HG03025 (cell line): ENCODE measurements at regions not wholly inside any gene's neighbourhood (a gene's known extent, or its start where the extent isn't known, plus 50 kb on each side); places are given as distances from the start of the nearest gene placed in this dataset.
"Not testable (repeated sequence)": the region's sequence is repeated elsewhere in the genome, so short reads cannot be mapped to it uniquely, and the experiment has no call there.

Experiments
- ATAC-seq: cut with Tn5 transposase; IDR thresholded peaks from one replicate; pipeline ENCODE4 v1.9.1; 2021; ENCODE audit warnings: mild to moderate bottlenecking, moderate library complexity; ENCODE audit not compliant: unreplicated experiment, low FRiP score

DNA sequence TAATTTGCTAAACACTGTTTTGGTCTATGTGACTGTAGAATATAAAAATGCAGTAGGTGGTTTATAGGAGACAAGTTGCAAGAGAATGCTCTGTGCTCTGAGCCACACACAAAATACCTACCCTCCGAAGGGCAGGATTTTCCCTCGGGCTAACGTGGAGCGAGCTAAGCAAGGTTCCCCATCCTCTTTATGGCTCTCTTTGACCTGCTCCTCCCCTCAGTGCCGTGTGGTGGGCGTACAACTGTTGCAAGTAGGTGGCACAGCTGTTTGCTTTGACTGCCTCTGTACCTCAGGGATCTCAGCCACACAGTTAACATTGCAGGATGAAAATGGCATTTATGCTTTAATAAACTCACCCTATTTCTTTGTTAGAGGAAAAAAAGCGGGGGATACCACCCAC is 339.1 kb downstream of the SATB1 start:
- no peak for ATAC-seq

DNA sequence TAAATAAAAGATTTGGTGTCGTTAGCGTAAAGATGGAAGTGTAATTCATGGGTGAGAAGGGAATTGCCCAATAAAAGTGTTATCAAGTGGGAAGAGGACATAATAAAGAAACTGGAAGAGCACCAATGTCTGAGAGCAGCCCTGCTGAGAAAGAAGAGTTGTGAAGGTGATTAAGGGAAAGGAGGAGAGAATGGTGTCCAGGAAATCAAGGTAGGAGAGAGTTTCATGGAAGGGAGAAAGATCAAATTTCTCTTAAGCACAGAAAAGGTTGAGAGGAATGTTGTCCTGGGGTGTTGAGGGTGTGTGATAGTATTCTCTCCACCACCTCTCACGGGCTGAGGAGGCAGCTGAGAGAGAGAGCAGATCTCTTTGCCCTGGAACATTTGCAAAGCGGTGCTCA is 339.7 kb downstream of the SATB1 start:
- ATAC-seq = no peak

DNA sequence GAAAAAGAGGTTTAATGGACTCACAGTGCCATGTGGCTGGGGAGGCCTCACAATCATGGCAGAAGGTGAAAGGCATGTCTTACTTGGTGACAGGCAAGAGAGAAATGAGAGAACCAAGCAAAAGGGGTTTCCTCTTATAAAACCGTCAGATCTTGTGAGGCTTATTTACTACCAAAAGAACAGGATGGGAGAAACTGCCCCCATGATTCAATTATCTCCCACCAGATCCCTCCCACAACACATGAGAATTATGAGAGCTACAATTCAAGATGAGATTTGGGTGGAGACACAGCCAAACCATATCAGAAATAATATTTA is 340.8 kb upstream of the TBC1D5 start:
- ATAC-seq = not testable (repeated sequence)

DNA sequence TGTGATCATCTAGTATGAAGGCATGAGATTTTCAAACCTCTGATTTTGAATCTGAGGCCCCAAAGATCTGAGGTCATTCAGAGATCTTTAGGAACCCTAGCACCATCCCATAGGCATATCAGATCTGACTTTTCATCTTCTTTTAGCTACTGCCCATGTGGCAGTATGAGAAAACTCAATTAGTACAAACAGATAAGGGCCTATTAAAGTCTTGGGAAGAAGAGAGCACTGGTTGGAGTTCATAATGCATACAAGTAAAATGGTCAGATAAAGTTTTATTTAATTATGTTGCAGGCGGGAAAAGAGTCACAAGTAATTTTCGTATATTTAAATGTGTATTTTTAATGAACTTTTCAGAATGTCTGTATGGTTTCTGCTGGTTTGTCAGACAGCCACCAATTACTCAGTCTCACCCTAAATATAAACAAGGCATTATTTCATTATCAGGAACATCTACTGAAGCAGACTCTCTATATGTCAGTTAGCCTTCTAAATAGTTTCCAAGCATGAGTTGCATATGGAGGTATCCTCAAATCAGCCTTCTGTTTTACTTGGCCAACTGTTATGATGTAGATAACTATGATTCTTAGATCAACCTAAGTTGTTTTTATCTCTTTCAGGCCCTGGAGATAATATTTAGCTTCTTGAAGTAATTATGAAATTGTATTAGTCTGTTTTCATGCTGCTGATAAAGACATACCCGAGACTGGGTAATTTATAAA is 340.3 kb upstream of the TBC1D5 start:
- ATAC-seq = no peak

DNA sequence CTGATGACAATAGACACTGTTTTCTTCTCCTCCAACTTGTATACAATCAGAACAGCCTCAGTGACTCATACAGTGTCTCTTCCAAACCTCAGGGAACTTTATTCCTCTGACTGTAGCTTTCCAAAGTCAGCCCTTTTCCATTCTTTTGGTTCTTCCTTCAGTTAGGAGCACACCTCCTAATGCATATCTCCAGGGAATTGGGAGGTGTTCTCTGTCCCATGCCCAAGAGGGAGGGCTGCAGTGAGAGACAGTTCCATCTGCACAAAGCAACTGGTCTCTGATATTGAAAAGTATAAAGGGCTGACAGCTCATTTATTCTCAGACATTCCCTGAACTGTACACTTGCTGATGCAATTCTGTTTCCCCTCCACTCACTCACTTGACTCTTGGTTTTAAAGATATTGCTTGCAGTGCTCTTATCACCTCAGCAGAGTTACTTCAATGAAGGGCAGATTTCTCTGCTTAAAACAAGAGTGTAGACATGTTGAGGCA is 337.8 kb upstream of the TBC1D5 start:
- no peak for ATAC-seq

DNA sequence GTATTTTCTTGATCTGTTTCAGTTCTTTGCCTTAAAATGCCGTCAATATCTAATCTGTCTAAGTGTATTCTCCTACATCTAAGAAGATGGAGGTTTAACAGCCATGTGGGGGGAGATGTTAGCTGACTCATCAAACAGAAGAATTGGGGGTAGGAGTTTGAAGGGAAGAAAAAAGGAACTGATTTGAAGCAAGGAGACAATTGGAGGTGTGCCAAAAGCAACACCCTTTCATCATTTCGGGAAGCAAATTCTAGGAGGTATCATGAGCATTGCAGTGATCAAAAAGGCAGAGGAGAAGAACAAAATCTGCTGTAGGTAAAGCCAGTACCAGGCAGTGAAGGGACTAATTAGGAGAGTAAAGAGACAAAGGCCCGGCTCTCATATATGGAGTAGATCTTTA is 337.3 kb upstream of the TBC1D5 start:
- ATAC-seq = no peak

DNA sequence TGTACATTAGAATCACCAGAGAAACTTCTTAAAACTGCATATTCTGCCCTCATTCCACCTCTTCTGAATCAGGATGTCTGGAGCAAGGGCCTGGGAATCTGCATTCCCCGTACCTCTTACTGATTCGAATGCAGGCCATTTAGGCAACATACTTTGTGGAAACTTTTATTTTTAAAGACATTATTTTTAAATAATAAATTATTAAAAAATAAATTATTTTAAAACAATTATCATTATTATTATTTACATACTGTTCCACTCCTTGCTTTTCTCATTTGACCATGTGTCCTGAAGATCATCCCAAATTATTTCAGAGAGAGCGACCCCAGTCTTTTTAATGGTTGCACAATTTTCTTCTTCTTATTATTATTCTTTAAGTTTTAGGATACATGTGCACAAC is 336.6 kb upstream of the TBC1D5 start:
- no peak for ATAC-seq

DNA sequence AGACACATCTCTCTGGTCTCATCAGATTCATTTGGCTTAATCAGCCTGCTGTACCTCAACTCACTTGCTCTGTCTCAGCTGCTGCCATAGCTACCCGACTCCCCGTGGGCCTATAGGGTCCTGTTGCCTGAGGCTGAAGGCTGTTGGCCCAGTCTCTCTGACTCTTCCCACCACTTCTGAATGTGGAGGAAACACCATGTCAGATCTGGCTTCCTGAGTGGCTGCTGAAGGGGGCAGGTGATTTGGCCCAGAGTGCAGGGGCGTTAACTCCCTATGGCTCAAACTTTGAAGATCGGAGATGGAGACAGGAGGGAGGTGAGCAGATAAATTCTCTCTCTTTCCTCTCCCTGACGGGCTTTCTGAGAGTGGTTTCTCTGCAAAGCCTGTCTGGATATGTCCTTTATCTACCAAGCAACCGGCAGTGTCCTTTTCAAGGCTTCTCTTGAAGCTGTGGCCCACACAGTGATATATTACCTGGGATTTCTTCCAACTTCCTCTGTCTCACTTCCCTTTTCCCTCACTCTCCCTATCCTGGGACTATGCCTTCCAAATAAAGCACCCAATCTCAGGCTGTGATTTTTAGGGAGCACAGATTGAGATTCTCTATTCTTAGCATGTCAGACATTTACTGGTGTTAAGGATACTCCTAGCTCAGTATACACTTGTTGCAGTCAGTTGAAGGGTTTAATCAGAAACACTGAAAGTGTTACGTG is 334.9 kb upstream of the TBC1D5 start:
- no peak for ATAC-seq

DNA sequence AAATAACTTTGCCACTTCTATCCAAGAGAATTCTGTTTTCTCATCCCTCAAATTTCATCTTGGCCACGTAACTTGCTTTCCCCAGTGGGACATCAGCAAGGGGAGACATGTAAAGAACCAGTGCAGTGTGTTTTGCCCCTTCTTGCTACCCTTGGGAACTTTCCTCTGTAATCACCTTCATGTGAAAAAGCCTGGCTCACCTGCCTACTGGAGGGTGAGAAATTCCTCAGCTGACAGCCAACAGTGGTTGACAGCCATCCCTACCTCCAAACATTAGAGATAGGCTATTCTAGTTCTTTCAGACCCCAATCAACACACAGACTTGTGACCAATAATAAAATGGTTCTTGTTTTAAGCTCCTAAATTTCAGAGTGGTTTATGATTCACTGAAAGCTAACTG is 333.9 kb upstream of the TBC1D5 start:
- ATAC-seq = no peak

DNA sequence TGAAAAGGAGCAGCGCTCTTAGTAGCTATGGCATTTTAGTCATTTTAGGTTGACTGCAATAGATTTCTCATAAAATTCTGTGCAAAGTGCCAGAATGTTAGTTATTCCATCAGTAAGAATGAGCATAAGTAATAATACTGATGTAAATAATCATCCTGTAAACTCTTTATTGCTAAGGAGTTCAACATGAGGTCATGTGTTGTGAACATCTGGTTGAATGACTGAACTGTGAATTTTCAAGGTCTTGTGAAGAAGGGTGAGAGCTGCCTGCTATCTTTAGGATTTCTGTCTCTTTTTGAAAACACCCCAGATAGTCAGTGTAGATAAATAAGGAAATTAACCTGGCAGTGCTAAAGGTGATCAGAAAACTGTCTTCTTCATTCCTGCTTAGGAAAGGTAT is 333.4 kb upstream of the TBC1D5 start:
- no peak for ATAC-seq

DNA sequence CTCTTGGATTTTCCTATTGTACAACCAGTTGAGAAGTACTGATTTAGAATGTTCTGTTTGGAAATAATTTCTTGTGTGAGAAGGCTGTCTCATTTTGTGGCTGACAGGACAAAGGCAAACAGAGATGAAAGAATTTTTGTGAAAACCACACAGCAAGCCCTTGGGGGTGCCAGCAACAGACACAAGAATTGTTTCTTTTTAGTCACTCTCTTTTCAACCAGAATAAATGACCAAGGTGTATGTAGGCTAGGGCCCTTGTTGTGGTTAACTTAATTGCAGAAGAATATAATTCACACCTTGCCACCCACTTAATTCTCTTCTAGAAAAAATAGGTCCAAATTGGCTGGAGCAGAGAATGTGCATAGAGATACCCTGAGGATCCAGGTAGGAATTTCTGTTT is 329.4 kb upstream of the TBC1D5 start:
- ATAC-seq = no peak

DNA sequence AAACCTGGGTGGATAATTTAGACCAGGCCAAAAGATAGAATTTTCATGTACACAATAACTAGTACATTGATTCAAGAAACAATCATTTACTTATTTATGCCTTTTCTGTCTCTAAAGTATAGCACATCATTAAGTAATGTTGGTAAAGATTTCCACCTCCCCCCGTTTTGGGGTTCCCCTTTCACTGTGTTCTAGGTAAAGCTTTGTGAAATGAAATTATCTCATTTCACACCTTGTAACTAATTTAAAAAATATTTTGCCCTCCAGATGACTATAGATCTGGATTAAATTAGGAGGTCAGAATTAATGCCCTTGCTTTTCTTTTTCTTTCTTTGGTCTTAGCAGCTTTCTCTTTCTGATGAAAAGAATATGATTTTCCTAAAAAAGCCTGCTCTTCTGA is 328.5 kb upstream of the TBC1D5 start:
- no peak for ATAC-seq

DNA sequence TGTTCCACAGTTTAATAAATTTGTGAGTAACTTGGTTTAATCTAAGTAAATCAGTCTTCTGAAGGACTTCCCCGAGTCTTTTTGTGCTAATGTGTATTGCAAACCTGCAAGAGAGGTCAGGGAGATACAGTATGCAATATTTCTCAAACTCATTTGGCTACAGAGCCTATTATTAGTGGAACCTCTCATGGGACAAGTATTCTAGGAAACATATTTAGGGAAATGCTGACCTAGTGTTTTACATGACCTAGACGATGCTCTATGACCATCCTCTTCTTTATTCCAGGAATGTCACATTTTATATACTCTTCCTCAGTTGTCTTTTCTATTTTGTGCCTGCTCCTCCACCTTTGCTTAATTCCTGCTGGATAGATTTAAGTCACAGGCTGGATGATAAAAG is 327.8 kb upstream of the TBC1D5 start:
- ATAC-seq = no peak

DNA sequence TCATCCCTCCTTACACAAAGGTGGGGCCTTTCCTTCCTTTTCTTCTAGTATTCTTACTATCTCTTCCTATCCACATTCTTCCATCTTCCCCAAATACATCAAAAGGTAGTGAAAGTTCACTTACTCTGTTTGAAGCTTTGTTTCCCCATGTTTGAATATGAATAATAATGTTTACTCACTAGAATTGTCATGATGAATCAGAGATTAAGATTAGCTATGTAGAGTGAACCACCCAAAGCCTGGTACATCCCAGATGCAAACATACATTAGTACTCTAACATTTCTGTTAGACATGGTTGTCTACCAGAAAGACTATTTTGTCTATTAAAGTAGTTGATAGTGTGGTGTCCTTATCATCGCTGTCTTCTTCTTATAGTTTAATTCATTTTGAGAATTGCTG is 327.1 kb upstream of the TBC1D5 start:
- ATAC-seq = no peak

DNA sequence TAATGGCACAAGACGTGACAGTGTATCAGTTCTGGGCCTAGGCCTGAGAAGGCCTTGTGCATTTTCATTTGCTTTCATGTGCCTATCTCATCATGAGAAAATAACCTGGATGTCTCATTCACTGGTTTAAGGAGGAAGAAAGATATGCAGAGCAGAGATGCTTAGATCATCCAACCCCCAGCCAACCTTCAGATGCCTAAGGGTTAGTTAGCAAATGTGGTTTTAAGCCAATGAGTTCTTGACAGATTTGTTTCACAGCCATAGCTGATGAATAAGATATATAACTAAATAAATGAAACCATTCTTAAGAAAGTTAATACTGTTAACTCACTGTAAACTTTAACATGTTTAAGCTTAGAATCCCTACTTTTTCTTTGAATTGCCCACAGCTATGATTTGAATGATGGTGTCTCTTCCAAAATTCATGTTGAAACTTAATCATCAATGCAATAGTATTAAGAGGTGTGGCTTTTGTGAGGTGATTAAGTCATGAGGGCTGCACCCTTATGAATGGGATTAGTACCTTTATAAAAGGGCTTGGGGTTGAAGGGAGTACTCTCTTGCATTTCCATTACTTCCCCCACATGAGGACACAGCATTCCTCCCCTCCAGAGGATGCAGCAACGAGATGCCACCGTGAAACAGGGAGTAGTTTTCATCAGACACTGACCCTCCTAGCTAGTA is 324.6 kb upstream of the TBC1D5 start:
- no peak for ATAC-seq

DNA sequence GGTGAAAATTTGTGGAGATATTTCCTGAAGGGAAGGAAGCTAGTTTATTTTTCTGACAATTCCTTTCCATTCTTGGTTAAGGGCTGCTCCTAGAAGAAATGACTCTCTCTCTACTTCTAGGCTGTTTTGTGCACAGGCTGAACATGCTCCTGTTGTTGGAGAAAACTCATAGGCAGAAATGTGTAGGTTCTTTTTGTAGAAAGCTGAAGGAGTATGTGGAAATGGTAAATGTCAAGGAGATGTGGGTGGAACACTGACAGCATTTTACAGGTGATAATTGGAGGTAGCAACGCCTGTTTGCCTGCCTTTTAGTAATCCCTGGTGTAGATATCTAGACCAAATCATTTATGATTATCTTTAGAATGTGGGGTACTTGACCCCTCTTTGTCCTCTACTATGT is 322.2 kb upstream of the TBC1D5 start:
- ATAC-seq = no peak

DNA sequence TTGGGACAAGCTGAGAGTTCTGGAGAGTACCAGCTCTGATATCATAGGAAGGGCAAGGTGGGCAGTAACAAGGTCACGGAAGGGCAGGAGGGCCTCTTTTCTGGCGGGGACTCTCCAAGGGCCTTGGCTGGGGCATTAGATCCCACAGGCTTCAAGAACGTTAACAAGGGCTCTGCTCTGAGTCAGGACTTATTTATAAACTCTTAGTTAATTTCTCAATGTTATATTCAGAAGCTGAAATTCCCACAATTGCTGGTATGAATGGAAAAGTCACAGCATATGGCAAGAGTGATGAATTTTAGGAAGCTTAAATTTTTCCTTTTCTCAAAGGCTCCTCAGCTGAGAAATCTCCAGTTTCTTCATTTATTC is 320.2 kb upstream of the TBC1D5 start:
- ATAC-seq = no peak

DNA sequence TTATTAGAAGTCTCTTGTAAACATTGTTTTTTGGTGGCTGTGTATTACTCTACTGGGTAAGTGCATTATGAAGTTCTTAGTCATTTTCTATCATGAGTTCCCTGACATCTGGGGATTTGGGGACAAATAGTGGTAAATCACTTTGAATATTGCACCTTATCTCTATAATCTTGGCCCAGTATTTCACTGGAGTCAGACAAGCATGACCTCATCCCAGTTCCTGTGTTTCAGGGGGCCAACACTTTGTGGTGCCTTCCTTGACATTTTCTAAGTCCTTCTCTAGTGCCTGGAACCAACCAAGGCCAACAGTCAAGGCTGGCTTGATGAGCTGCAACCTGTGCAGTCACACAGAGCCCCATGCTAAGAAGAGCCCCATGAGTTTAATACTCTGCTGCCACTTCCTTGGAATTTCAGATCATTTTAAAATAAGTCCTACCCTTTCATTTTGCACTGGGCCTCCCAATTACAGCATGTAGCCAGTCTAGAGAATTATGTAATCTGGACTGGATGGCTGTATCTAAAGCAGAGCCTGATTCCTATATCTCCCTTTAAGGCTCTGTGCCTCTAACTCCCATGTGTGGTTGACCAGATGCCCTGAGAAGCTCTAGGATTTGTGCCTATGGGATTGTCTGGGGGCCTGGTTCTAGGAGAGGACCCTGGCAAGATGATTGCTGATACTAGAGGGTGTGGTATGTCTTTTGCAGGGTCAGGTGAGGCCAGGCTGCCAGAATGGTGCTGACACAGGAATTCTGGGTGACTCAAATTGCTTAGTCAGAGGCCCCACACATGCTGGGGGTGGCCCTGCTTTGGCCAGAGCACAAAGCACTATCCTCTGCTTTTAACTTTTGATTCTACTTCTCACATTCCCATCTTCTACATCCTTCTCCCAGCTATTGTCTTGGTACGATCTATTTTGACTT is 319.6 kb upstream of the TBC1D5 start:
- ATAC-seq = no peak

DNA sequence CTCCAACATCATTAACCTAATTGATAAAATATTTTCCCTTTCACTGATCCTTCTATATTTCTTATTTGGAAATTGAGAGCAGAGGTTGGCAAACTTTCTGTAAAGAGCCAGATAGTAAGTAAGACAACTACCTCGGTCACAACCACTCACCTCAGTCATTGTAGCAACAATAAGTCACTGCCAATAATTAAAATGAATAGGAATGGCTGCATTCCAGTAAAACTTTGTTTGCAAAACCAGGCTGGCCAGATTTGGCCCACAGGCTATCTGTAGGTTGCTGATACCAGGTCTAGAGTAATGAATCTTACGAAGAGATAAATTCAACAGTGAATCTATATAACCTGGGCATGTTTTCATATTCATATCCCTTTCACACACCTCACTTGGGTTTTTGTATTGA is 316.2 kb upstream of the TBC1D5 start:
- ATAC-seq = no peak

DNA sequence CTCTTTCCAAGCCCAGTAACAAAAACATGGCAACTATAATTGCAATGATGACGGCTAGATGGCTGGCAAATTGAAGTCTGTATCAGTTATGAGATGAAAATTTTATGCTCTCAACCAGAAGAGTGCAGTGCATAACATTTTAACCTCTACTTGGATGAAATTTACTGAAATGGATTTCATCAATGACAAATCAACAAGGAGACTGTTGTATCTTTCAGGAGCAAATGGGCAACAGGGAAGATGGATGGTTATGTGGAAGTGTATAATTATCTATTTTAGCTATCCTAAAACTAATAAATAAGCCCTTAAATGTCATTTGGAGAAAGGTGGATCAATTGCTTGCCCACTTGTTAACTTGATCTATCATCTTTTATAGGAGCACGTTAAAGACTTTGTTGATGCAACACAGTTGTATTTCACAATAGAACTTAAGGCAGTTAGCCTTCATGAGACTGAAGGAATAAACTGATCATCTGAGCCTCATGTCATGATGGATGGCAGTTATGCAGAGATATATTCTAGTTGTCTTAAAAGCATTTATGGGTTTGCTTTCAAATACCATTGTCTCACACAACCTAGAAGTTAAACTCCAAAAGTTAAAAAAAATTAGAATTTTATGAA is 315.1 kb upstream of the TBC1D5 start:
- no peak for ATAC-seq
